ENCODE measurements at regions not wholly inside any gene's neighbourhood (a gene's known extent, or its start where the extent isn't known, plus 50 kb on each side); places are given as distances from the start of the nearest gene placed in this dataset.

DNA sequence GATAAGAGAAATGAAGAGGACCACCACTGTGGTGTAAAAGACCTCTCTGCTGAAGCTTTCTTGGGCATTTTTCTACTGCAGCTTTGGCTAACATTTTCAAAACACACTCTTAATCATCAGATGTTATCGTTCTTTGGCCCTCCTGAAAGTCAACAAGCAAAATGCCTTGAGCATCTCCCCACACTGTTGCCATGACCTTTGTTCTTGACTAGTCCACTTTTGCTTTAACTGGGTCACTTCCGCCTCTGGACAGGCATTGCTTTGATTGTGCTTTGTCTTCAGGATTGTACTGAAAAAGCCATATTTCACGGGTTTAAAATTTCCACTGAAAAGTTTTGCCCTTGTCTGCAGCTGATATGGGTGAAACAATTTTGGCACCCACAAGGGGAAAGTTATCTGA, 107.8 kb upstream of the CXCL12 start:
- Mint-ChIP-seq H3K4me3 (ENCODE audit: unreplicated experiment) (no peak overlapping the region), H3K9me3 (ENCODE audit: unreplicated experiment) (peaks cover 2% of the 10 kb centered on the region), H3K4me1 (ENCODE audit: low read depth, unreplicated experiment) (no peaks in the 10 kb centered on the region), H3K27ac (ENCODE audit: unreplicated experiment) (no peak overlapping the region), H3K27me3 (ENCODE audit: unreplicated experiment) (peaks cover 2% of the 10 kb centered on the region), H3K36me3 (ENCODE audit: unreplicated experiment) (no peaks in the 10 kb centered on the region)
- TF ChIP-seq, protein P1, sequence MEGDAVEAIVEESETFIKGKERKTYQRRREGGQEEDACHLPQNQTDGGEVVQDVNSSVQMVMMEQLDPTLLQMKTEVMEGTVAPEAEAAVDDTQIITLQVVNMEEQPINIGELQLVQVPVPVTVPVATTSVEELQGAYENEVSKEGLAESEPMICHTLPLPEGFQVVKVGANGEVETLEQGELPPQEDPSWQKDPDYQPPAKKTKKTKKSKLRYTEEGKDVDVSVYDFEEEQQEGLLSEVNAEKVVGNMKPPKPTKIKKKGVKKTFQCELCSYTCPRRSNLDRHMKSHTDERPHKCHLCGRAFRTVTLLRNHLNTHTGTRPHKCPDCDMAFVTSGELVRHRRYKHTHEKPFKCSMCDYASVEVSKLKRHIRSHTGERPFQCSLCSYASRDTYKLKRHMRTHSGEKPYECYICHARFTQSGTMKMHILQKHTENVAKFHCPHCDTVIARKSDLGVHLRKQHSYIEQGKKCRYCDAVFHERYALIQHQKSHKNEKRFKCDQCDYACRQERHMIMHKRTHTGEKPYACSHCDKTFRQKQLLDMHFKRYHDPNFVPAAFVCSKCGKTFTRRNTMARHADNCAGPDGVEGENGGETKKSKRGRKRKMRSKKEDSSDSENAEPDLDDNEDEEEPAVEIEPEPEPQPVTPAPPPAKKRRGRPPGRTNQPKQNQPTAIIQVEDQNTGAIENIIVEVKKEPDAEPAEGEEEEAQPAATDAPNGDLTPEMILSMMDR (IDR thresholded peaks at IDR 0.05; ENCODE audit: partially characterized antibody, unreplicated experiment) = no peak
- no peak for DNase-seq

DNA sequence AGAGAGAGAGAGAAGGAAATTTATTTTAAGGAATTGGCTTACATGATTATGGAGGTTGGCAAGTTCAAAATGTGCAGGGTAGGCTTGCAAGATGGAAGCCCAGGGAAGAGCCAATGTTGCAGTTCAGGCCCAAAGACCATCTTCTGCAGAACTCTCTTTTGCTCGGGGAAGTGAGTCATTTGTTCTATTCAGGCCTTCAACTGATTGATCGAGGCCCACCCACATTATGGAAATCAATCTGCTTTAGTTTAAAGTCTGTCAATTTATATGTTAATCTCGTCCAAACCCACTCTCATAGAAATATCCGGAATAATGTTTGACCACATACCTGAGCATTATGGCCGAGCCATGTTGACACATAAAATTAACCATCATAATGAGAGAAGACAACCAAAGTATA, 113.3 kb upstream of the CXCL12 start:
- Mint-ChIP-seq H3K4me1 (ENCODE audit: low read depth, unreplicated experiment) (no peaks in the 10 kb centered on the region), H3K27me3 (ENCODE audit: unreplicated experiment) (peaks cover 2% of the 10 kb centered on the region), H3K36me3 (ENCODE audit: unreplicated experiment) (no peaks in the 10 kb centered on the region), H3K4me3 (ENCODE audit: unreplicated experiment) (no peak overlapping the region), H3K27ac (ENCODE audit: unreplicated experiment) (no peak overlapping the region), H3K9me3 (ENCODE audit: unreplicated experiment) (peaks cover 2% of the 10 kb centered on the region)
- TF ChIP-seq, protein P1 (IDR thresholded peaks at IDR 0.05; ENCODE audit: partially characterized antibody, unreplicated experiment) = no peak
- DNase-seq = no peak

DNA sequence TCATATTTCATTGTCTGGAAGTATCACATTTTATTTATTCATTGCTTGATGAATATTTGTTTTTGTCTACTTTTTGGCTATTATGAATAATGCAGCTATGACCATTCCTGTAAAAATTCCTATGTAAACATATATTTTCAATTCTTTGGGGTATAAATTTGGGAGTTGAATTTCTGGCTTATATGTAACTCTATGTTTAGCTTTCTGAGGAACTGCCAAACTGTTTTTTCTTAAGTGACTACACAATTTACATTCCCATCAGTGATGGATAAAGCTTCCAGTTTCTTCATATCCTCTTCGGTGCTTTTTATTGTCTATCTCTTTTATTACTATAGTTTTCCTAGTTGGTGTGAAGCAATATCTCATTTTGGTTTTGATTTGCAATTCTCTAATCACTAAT, 115.6 kb upstream of the CXCL12 start:
- DNase-seq = no peak
- Mint-ChIP-seq H3K27me3 (ENCODE audit: unreplicated experiment) (no peaks in the 10 kb centered on the region), H3K4me1 (ENCODE audit: low read depth, unreplicated experiment) (no peaks in the 10 kb centered on the region), H3K27ac (ENCODE audit: unreplicated experiment) (no peak overlapping the region), H3K36me3 (ENCODE audit: unreplicated experiment) (no peaks in the 10 kb centered on the region), H3K4me3 (ENCODE audit: unreplicated experiment) (no peak overlapping the region), H3K9me3 (ENCODE audit: unreplicated experiment) (no peaks in the 10 kb centered on the region)
- TF ChIP-seq, protein P1 (IDR thresholded peaks at IDR 0.05; ENCODE audit: partially characterized antibody, unreplicated experiment) = no peak

DNA sequence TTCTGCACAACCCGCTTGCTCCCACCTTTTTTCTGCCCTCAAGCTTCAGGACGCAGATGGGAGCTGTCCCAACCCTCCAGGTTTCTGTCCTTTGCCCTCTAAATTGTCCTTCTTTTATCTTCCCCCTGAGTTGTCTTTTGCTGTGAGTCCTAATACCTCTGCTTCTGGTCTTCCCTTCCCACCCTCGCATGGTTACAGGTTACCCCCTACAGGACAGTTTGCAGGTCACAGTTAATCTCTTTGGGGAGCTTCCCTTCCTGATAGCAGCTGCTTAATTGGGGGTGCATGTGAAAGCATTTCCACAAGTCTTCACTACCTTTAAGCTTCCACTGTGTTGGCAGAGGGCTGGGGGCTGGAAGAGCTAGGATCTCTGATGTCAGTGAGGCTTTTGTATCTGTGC, 121.5 kb upstream of the CXCL12 start:
- H3K27me3 Mint-ChIP-seq (ENCODE audit: unreplicated experiment) = peaks cover 5% of the 10 kb centered on the region
- TF ChIP-seq, protein P1 (IDR thresholded peaks at IDR 0.05; ENCODE audit: partially characterized antibody, unreplicated experiment) = no peak
- H3K4me1 Mint-ChIP-seq (ENCODE audit: low read depth, unreplicated experiment) = no peaks in the 10 kb centered on the region
- H3K9me3 Mint-ChIP-seq (ENCODE audit: unreplicated experiment) = peaks cover 1% of the 10 kb centered on the region
- DNase-seq = no peak
- no peak overlapping the region for H3K4me3 Mint-ChIP-seq (ENCODE audit: unreplicated experiment)
- H3K27ac Mint-ChIP-seq (ENCODE audit: unreplicated experiment) = no peak overlapping the region
- no peaks in the 10 kb centered on the region for H3K36me3 Mint-ChIP-seq (ENCODE audit: unreplicated experiment)

DNA sequence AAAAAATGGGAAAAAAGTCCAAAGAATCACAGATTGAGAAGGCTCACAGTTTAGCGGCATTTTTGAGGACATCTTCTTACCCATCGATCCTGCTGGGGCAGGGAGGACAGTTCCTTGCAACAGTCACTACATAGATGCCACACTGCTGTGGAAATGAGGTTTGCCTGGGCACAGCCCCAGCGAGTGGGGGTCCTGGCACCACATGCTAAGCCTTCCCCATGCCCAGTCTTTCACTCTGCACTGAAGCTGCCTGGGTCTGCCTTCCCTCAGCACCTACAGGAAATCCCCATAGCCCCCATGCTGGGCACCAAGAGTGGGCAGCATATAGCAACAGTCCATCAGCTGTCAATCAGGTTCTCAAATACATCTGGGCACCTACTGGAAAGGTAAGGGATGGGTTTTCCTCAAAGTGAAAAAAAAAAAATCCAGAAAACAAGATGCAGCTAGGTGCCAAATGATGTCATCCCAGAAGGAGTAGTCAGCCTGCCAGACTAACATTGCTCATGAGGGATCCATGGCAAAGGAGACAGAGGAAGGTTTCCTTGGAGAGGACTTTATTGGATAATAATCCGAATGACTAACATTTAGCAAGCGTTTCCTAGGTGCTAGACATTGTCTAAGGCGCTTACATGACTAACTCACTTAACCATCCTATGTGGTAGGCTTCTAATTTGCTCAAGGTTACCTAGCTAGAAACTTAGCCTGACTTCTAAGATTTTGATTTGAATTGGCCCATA, 125.7 kb upstream of the CXCL12 start:
- H3K36me3 Mint-ChIP-seq (ENCODE audit: unreplicated experiment) = no peaks in the 10 kb centered on the region
- H3K9me3 Mint-ChIP-seq (ENCODE audit: unreplicated experiment) = peaks cover 5% of the 10 kb centered on the region
- no peak overlapping the region for H3K27ac Mint-ChIP-seq (ENCODE audit: unreplicated experiment)
- H3K27me3 Mint-ChIP-seq (ENCODE audit: unreplicated experiment) = peaks cover 9% of the 10 kb centered on the region
- DNase-seq = no peak
- no peak overlapping the region for H3K4me3 Mint-ChIP-seq (ENCODE audit: unreplicated experiment)
- TF ChIP-seq, protein P1 (IDR thresholded peaks at IDR 0.05; ENCODE audit: partially characterized antibody, unreplicated experiment) = no peak
- H3K4me1 Mint-ChIP-seq (ENCODE audit: low read depth, unreplicated experiment) = no peaks in the 10 kb centered on the region

Measured in glutamatergic neuron (in vitro differentiated cells).